ENCODE measurements at regions not wholly inside any gene's neighbourhood (a gene's known extent, or its start where the extent isn't known, plus 50 kb on each side); places are given as distances from the start of the nearest gene placed in this dataset.

DNA sequence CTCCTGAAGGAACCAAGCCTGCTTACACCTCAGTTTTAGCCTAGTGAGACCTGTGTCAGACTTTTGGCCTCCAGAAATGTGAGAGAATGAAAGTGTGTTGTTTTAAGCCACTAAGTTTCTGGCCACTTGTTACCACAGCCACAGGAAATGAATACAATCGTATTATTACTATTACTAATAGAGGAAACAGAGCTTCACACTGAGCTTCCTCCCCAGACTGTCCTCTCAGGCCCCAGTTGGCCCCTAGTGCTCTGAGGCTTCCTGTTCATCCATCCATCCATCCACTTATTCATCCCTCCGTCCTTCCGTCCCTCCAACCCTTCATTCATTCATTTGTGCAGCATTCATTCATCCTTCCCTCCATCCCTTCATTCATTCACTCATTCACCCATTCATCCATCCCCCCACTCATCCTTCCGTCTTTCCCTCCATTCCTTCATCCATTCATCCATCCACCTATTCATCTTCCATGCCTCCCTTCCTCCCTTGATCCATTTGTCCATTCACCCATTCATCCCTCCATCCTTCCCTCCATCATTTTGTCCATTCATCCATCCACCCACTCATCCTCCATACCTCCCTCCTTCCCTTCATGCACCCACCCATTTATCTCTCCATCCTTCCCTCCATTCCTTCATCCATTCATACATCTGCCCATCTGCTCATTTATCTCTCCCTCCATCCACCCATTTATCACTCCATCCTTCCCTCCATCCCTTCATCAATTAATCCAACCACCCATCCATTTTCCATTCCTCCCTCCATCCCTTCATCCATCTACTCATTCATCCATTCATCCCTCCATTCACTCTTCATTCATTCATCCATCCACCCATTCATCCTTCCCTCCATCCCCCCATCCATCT is 95.0 kb downstream of the FOXL1 start:
- H3K36me3 ChIP-seq = no peaks in the 10 kb centered on the region
- TF ChIP-seq, protein P1, sequence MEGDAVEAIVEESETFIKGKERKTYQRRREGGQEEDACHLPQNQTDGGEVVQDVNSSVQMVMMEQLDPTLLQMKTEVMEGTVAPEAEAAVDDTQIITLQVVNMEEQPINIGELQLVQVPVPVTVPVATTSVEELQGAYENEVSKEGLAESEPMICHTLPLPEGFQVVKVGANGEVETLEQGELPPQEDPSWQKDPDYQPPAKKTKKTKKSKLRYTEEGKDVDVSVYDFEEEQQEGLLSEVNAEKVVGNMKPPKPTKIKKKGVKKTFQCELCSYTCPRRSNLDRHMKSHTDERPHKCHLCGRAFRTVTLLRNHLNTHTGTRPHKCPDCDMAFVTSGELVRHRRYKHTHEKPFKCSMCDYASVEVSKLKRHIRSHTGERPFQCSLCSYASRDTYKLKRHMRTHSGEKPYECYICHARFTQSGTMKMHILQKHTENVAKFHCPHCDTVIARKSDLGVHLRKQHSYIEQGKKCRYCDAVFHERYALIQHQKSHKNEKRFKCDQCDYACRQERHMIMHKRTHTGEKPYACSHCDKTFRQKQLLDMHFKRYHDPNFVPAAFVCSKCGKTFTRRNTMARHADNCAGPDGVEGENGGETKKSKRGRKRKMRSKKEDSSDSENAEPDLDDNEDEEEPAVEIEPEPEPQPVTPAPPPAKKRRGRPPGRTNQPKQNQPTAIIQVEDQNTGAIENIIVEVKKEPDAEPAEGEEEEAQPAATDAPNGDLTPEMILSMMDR (IDR thresholded peaks at IDR 0.05) = no peak
- H3K27ac ChIP-seq = no peak overlapping the region
- H3K4me3 ChIP-seq = no peak overlapping the region
- H3K27me3 ChIP-seq = no peaks in the 10 kb centered on the region
- DNase-seq (ENCODE audit: low spot score) = no peak
- H3K9me3 ChIP-seq = peaks cover 0 to 7% of the 10 kb centered on the region in 2 donors
- H3K4me1 ChIP-seq = peaks cover 0 to 24% of the 10 kb centered on the region in 2 donors

DNA sequence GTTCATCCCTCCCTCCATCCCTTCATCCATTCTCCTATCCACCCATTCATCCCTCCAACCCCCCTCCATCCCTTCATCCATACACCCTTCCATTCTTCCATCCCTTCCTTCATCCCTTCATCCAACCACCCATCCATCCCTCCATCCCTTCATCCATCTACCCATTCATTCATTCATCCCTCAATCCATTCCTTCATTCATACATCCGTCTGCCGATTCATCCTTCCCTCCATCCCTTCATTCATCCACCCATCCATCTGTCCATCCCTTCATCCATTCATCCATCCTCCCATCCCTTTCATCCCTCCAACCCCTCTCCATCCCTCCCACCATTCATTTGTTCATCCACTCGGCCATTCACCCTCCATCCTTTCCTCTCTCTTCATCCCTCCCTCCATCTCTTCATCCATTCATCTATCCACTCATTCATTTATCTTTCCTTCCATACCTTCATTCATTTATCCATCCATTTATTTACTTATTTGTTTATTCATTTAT is 95.7 kb downstream of the FOXL1 start:
- H3K9me3 ChIP-seq = peaks cover 0 to 7% of the 10 kb centered on the region in 2 donors
- no peaks in the 10 kb centered on the region for H3K36me3 ChIP-seq
- TF ChIP-seq, protein P1 (IDR thresholded peaks at IDR 0.05) = no peak
- H3K27me3 ChIP-seq = no peaks in the 10 kb centered on the region
- no peak overlapping the region for H3K4me3 ChIP-seq
- peaks cover 0 to 18% of the 10 kb centered on the region in 2 donors for H3K4me1 ChIP-seq
- no peak overlapping the region for H3K27ac ChIP-seq
- DNase-seq (ENCODE audit: low spot score) = no peak

DNA sequence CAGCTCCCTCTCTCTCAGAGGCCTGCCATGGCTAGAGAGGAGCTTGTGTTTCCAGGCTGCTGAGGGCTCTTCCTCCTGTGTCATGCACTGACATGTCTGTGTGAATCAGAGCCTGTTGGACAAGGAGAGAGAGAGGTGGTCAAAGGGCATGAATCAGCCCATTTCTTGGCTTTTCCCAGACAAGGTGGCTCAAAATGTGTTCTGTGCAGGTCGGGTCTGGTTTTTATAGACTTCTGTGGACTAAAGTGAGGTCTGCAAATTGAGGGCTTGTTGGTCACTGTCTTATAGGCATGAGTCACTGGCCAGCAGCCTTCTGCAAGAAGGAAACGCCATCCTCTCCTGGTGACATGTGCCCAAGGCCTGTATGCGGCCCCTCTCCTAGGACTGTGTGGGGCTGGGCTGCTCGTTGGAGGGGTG is 97.9 kb downstream of the FOXL1 start:
- Histone ChIP-seq H3K36me3 (no peaks in the 10 kb centered on the region), H3K4me1 (peaks cover 0 to under 1% of the 10 kb centered on the region in 2 donors), H3K9me3 (peaks cover 0 to 7% of the 10 kb centered on the region in 2 donors), H3K27me3 (no peaks in the 10 kb centered on the region), H3K4me3 (no peak overlapping the region), H3K27ac (no peak overlapping the region)
- DNase-seq (ENCODE audit: low spot score) = no peak
- TF ChIP-seq, protein P1 (IDR thresholded peaks at IDR 0.05) = no peak

DNA sequence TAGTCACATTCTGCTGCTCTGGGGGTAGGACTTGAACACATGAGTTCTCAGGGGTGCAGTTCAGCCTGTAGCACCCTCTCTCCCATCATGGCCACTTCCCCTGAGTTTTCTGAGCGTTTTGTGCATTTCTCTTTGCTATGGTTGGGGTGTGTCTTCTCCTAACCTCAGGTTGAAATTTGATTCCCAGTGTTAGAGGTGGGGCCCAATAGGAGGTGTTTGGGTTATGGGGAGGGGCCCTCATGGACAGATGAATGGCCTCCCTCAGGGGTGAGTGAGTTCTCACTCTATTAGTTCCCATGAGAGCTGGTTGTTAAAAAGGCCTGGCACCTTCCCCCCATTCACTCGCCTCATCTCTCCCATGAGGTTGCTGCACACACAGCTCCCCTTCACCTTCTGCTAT is 101.1 kb downstream of the FOXL1 start:
- no peak for DNase-seq (ENCODE audit: low spot score)
- no peaks in the 10 kb centered on the region for H3K36me3 ChIP-seq
- peaks cover 0 to 16% of the 10 kb centered on the region in 2 donors for H3K4me1 ChIP-seq
- H3K27me3 ChIP-seq = no peaks in the 10 kb centered on the region
- H3K4me3 ChIP-seq = no peak overlapping the region
- no peaks in the 10 kb centered on the region for H3K9me3 ChIP-seq
- TF ChIP-seq, protein P1 (IDR thresholded peaks at IDR 0.05) = no peak
- peak overlapping the region; percentile 76 to 84 for H3K27ac ChIP-seq

DNA sequence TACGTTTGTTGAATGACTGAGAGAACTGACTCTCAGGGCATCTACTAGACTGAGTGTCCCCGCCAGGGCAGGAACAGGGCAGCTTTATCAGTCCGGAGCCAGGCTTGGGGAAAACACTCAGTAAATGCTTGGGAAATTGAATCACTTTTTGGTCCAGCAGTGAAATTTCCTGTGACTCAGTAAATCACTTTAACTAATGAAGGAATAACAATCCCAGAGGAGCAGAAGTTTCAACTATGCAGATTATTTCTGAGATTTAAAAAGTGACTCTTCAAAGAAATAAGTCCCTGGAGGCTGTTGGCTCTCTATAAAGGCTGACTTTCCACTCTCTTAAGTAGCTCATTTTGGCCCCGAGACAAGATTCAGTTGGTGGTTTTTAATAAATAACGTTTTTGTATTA is 101.8 kb downstream of the FOXL1 start:
- Histone ChIP-seq H3K27ac (peak overlapping the region; percentile 76 to 84), H3K36me3 (no peaks in the 10 kb centered on the region), H3K4me3 (no peak overlapping the region), H3K27me3 (no peaks in the 10 kb centered on the region), H3K4me1 (peaks cover 0 to 16% of the 10 kb centered on the region in 2 donors), H3K9me3 (no peaks in the 10 kb centered on the region)
- peak; percentile 74 for DNase-seq (ENCODE audit: low spot score)
- TF ChIP-seq, protein P1 (IDR thresholded peaks at IDR 0.05) = no peak
